ENCODE measurements at regions not wholly inside any gene's neighbourhood (a gene's known extent, or its start where the extent isn't known, plus 50 kb on each side); places are given as distances from the start of the nearest gene placed in this dataset.

DNA sequence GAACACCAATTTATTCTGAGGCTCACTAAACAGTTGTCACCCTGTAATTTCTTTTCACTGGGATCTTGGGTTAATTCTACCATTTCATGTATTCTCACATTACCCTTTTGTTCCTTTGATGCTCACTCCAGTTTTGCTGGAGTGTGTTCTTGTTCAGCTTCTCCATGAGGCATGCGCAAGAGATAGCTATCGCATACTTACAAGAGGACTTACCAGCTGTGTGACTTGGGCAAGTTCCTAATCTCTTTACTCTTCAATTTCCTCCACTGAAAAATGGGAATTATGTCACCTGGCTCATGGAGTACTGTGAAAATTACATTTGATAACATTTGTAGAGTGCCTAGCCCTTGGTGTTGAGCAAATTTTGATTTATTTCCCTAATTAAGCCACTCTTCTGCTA, 56.5 kb upstream of the JDP2 start:
- no peak for DNase-seq (ENCODE audit: low read depth)

- no peak for DNase-seq (ENCODE audit: low read depth)
Measured at GRCh38 chr14:75372260-75372659, 55.6 kb upstream of the JDP2 start.

DNA sequence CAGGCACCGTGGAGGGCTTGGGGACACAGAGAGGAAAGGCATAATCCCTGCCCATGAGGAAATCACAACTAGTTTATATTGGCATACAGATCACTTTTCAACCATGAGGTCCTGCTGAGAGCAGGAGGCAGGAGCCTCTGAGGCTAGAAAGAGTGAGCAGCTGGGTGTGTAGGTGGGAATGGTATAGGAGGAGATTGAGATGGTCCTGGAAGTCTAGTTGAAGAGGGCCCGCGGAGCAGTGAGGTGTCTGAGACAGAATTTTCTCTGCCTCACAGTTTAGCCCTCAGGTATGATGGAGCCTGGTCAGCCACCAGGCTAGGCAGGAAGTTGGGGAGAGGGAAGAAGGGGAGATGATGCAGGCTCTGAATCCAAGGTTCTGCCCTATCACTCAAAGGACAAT, 54.7 kb upstream of the JDP2 start:
- no peak for DNase-seq (ENCODE audit: low read depth)

GRCh38 chr14:75373616-75374015, 54.2 kb upstream of the JDP2 start:
- DNase-seq (ENCODE audit: low read depth) = no peak

DNA sequence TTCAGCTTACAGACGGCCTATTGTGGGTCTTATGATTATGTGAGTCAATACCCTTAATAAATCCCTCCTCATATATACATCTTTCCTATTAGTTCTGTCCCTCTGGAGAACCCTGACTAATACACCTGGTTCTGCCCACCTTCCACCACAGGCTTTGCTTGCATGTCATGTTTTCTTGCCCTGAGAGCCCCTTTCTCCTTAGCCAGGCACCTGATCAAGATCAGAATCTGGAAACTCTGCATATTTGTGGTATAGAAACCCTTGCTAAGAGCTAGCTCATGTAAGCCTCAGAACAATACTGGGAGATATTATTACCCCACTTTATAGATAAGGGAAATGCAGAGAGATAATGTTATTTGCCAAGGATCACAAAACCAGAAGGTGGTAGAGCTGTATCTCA, 52.9 kb upstream of the JDP2 start:
- no peak for DNase-seq (ENCODE audit: low read depth)

GRCh38 chr14:75375983-75376382, 51.8 kb upstream of the JDP2 start:
- no peak for DNase-seq (ENCODE audit: low read depth)

Data from iris pigment epithelial cell (primary cell).